PFSK-1 (cell line): ENCODE measurements at regions not wholly inside any gene's neighbourhood (a gene's known extent, or its start where the extent isn't known, plus 50 kb on each side); places are given as distances from the start of the nearest gene placed in this dataset.

Experiments
- POLR2AphosphoS5 ChIP-seq: IDR thresholded peaks from 2 replicates; pipeline ENCODE4 v1.6.1; 2012; ENCODE audit warnings: low read depth, mild to moderate bottlenecking, control low read depth, low read length, moderate library complexity
- SIN3A ChIP-seq: IDR thresholded peaks from 2 replicates; pipeline ENCODE4 v1.6.1; 2012; ENCODE audit warnings: mild to moderate bottlenecking, low read length, moderate library complexity, borderline replicate concordance; ENCODE audit not compliant: insufficient read depth
- TAF1 ChIP-seq: IDR thresholded peaks from 2 replicates; pipeline ENCODE4 v1.6.1; 2012; ENCODE audit warnings: low read length, control low read depth, borderline replicate concordance; ENCODE audit not compliant: insufficient read depth

GRCh38 chr4:181468451-181468850 is 774.8 kb upstream of the TENM3 start:
- TF ChIP-seq SIN3A = no peak
- TF ChIP-seq POLR2AphosphoS5 = no peak
- no peak for TF ChIP-seq TAF1
